22Rv1 (cell line): ENCODE measurements at regions not wholly inside any gene's neighbourhood (a gene's known extent, or its start where the extent isn't known, plus 50 kb on each side); places are given as distances from the start of the nearest gene placed in this dataset.

ENCODE experiments used
- ZFX ChIP-seq: fragments of 450-650 bp; IDR thresholded peaks from 2 replicates; pipeline ENCODE4 v1.6.1; 2017; ENCODE audit warnings: antibody characterized with exemption, borderline replicate concordance
- TF ChIP-seq, protein P1 (sequence below): fragments of 450-650 bp; IDR thresholded peaks from 2 replicates; pipeline ENCODE4 v1.5.1; 2017; ENCODE audit warnings: mild to moderate bottlenecking

DNA sequence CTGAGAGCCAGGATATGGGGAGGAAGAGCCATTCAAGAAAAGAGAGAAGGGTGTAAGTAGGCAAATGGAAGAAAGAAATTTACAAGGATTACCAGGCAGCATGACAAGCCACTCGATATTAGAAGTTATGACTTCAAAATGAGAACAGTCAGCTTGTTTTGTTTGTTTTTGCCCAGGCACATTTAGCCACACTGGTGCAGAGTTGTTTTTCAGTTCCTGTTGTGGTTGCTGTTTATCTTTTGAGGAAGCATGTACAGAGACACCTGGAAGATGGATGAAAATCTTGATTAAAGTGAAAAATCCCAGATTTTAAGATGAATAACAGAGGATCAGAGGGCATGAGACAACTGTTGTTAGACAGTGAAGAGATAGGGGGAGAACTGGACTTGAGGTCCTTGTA is 199.1 kb downstream of the MTRR start:
- TF ChIP-seq, protein P1, sequence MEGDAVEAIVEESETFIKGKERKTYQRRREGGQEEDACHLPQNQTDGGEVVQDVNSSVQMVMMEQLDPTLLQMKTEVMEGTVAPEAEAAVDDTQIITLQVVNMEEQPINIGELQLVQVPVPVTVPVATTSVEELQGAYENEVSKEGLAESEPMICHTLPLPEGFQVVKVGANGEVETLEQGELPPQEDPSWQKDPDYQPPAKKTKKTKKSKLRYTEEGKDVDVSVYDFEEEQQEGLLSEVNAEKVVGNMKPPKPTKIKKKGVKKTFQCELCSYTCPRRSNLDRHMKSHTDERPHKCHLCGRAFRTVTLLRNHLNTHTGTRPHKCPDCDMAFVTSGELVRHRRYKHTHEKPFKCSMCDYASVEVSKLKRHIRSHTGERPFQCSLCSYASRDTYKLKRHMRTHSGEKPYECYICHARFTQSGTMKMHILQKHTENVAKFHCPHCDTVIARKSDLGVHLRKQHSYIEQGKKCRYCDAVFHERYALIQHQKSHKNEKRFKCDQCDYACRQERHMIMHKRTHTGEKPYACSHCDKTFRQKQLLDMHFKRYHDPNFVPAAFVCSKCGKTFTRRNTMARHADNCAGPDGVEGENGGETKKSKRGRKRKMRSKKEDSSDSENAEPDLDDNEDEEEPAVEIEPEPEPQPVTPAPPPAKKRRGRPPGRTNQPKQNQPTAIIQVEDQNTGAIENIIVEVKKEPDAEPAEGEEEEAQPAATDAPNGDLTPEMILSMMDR, result no peak
- TF ChIP-seq ZFX, result no peak
